Duodenal mucosa (tissue), 2 donors: ENCODE measurements at regions not wholly inside any gene's neighbourhood (a gene's known extent, or its start where the extent isn't known, plus 50 kb on each side); places are given as distances from the start of the nearest gene placed in this dataset.

Experiments used
- H3K27ac ChIP-seq: one replicate; pipeline ENCODE4 v1.7.0; 2013; ENCODE audit warnings: low read depth, low read length
- H3K27me3 ChIP-seq, 2 donors: one replicate each; pipeline ENCODE4 v1.7.0; 2013; ENCODE audit warnings: low read length in 2 of 2, control low read depth in 1 of 2; ENCODE audit not compliant: insufficient read depth in 2 of 2, control insufficient read depth in 1 of 2
- H3K36me3 ChIP-seq, 2 donors: one replicate each; pipeline ENCODE4 v1.7.0; 2013; ENCODE audit warnings: low read length in 2 of 2, control low read depth in 1 of 2; ENCODE audit not compliant: insufficient read depth in 2 of 2, control insufficient read depth in 1 of 2
- H3K4me1 ChIP-seq, 2 donors: one replicate each; pipeline ENCODE4 v1.7.0; 2013; ENCODE audit warnings: low read length in 2 of 2, control low read depth in 1 of 2; ENCODE audit not compliant: insufficient read depth in 2 of 2, control insufficient read depth in 1 of 2
- H3K4me3 ChIP-seq, 2 donors: one replicate each; pipeline ENCODE4 v1.7.0; 2013; ENCODE audit warnings: low read length in 2 of 2, low read depth in 1 of 2
- H3K9ac ChIP-seq, 2 donors: one replicate each; pipeline ENCODE4 v1.7.0; 2013; ENCODE audit warnings: low read length in 2 of 2, low read depth in 1 of 2
- H3K9me3 ChIP-seq, 2 donors: one replicate each; pipeline ENCODE4 v1.7.0; 2013; ENCODE audit warnings: low read length in 2 of 2, control low read depth in 1 of 2; ENCODE audit not compliant: control insufficient read depth in 1 of 2

- H3K9ac ChIP-seq = no peak overlapping the region
- no peaks in the 10 kb centered on the region for H3K9me3 ChIP-seq
- H3K27me3 ChIP-seq = no peaks in the 10 kb centered on the region
Measured at GRCh38 chr4:136858903-136859302, 673.4 kb downstream of the PCDH18 start.

DNA sequence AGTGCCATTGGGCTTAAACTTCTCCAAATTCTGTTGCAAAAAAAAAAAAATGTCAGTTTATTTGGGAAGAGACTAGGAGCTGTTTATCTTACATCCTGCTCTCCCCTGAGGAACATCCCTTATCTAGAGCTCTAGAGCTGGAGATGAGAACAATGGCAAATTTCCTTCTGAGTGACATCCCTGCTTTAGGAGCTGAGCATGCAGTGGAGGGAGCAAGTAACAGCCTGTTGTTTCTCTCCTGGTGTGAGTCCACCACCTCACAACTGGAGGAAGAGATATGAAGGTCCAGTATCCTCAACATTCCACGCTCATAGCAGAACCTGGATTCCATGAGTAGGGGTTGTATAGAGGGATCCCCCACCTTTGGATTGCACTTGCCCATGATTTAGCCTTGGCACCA is 676.4 kb downstream of the PCDH18 start:
- no peak overlapping the region for H3K9ac ChIP-seq
- no peaks in the 10 kb centered on the region for H3K36me3 ChIP-seq
- no peak overlapping the region for H3K4me3 ChIP-seq
- H3K4me1 ChIP-seq = no peaks in the 10 kb centered on the region
- no peaks in the 10 kb centered on the region for H3K27me3 ChIP-seq
- no peaks in the 10 kb centered on the region for H3K9me3 ChIP-seq
- no peak overlapping the region for H3K27ac ChIP-seq

More at GRCh38 chr4:136858903-136859302, 673.4 kb downstream of the PCDH18 start:
- Histone ChIP-seq H3K36me3 (no peaks in the 10 kb centered on the region), H3K4me3 (no peak overlapping the region), H3K27ac (no peak overlapping the region), H3K4me1 (no peaks in the 10 kb centered on the region)

DNA sequence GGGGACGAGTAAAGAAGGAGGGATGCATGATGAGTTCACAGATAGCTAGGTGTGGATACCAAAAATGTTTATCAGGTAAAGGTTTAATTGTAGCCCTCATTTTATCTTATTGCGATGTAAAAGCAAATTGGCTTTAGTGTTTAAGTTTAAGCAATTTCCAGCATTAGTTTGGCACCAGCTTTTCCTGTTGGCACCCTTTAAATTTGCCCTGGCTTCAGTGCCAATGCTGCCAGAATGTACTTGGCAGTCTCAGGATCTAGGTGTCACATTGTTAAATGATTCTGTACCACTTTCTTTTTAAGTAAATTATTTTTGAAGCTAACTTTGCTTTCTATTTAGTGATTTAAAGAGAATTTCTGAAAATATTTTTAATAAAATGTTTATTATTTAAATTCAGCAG is 681.8 kb downstream of the PCDH18 start:
- no peaks in the 10 kb centered on the region for H3K4me1 ChIP-seq
- no peak overlapping the region for H3K9ac ChIP-seq
- H3K36me3 ChIP-seq = no peaks in the 10 kb centered on the region
- no peaks in the 10 kb centered on the region for H3K9me3 ChIP-seq
- H3K4me3 ChIP-seq = no peak overlapping the region
- no peaks in the 10 kb centered on the region for H3K27me3 ChIP-seq
- H3K27ac ChIP-seq = no peak overlapping the region

GRCh38 chr4:136847881-136848621 is 684.2 kb downstream of the PCDH18 start:
- H3K36me3 ChIP-seq = no peaks in the 10 kb centered on the region
- no peaks in the 10 kb centered on the region for H3K9me3 ChIP-seq
- H3K4me3 ChIP-seq = no peak overlapping the region
- no peak overlapping the region for H3K27ac ChIP-seq
- no peak overlapping the region for H3K9ac ChIP-seq
- H3K27me3 ChIP-seq = no peaks in the 10 kb centered on the region
- H3K4me1 ChIP-seq = no peaks in the 10 kb centered on the region

DNA sequence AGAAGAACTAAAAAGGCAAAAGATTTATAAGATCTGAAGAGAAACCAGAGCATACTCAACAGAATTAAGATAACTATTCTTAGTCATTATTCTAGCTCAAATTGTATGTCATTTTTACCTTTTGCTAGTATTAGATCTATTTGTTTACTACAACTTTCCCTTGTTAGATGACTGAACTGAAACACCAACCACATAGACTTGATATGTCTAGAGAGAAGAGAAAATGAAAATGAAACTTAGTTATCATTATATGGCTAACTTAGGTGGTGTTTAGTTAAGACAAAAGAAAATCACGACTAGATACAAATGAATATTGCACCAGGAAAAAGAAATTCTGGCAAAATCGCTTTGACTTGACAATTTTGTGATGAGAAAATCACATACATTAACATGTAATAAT is 690.8 kb downstream of the PCDH18 start:
- Histone ChIP-seq H3K9ac (no peak overlapping the region), H3K27ac (no peak overlapping the region), H3K4me1 (no peaks in the 10 kb centered on the region), H3K27me3 (no peaks in the 10 kb centered on the region), H3K4me3 (no peak overlapping the region), H3K36me3 (no peaks in the 10 kb centered on the region), H3K9me3 (no peaks in the 10 kb centered on the region)

DNA sequence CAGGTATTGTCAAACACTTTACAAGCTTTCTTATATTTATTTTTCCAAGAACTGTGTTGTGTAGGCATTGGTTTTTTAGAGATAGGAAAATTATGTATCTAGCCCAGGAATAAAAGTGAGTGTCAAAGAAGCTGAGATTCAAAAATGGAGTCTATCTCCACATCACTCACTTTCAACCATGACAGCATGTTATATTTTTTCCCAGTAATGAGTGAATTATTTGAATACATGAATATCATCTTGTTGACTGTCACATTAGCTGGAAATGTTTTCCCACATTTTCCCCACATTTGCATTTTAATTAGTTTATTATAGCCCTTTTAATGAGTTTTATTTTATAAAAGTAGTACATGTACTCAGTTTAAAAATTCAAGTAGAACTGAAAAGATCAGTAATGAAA is 693.7 kb downstream of the PCDH18 start:
- Histone ChIP-seq H3K9me3 (no peaks in the 10 kb centered on the region), H3K36me3 (no peaks in the 10 kb centered on the region), H3K9ac (no peak overlapping the region), H3K4me3 (no peak overlapping the region), H3K4me1 (no peaks in the 10 kb centered on the region), H3K27me3 (no peaks in the 10 kb centered on the region), H3K27ac (no peak overlapping the region)

DNA sequence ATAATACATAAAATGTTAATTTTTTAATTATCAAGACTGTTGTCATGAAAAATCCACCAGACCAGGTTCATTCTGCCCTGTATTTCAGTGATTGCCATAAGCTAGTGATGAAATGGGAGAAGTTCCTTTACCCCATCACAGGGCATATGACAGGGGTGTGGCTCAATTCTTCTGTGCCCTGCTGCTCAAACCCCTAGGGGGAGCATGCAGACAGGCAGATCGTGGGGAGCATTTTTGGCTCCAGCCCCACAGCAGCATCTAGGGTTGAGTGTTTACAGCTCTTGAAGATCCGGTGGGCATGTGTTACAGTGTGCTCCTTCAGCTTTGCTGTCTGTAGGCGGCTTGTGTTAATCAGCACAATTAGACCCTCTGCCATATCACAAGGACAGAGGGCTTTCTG is 700.7 kb downstream of the PCDH18 start:
- peaks cover 0 to 4% of the 10 kb centered on the region in 2 donors for H3K9me3 ChIP-seq
- no peak overlapping the region for H3K9ac ChIP-seq
- no peak overlapping the region for H3K27ac ChIP-seq
- no peaks in the 10 kb centered on the region for H3K4me1 ChIP-seq
- H3K36me3 ChIP-seq = no peaks in the 10 kb centered on the region
- H3K4me3 ChIP-seq = no peak overlapping the region
- H3K27me3 ChIP-seq = no peaks in the 10 kb centered on the region

DNA sequence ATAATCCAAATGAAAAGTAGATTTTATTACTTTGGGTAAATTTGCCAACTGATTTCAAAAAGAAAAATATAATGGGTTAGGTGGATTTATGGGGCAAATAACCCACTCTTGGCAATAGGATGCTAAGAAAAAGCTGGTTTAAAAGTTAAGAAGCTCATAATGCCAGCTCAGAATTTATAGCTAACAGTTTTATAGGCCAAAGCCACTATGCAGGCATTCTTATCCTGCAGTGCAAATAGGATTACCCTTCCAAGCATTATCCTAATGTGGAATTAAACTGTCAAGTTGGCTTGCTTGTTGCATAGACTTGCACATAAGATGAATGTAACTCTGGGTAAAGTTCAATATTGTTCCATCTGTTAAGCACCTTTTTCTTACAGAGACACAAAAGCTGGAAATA is 703.0 kb downstream of the PCDH18 start:
- Histone ChIP-seq H3K4me3 (no peak overlapping the region), H3K27ac (no peak overlapping the region), H3K27me3 (no peaks in the 10 kb centered on the region), H3K9me3 (peaks cover 0 to 4% of the 10 kb centered on the region in 2 donors), H3K9ac (no peak overlapping the region), H3K4me1 (no peaks in the 10 kb centered on the region), H3K36me3 (no peaks in the 10 kb centered on the region)

DNA sequence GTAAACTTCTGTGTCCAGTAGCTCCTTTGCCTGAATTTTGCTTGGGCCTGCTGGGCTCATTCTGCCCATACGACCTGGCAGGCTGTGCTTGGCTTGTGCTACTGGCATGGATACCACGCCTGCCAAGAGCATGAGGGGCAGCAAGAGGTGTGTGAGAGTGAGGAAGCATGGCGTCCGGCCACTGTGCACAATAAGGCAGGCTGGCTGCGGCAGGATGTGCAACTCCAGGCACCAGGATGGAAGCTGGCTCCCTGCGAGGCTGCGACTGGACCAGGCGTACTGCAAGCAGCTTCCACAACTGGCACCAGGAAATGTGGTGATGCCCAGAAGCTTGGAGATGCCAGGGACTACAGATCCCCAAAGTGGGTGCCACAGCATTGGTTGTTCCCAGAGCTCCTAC is 709.3 kb downstream of the PCDH18 start:
- no peaks in the 10 kb centered on the region for H3K36me3 ChIP-seq
- no peak overlapping the region for H3K4me3 ChIP-seq
- H3K4me1 ChIP-seq = no peaks in the 10 kb centered on the region
- no peak overlapping the region for H3K9ac ChIP-seq
- H3K27ac ChIP-seq = no peak overlapping the region
- no peaks in the 10 kb centered on the region for H3K9me3 ChIP-seq
- H3K27me3 ChIP-seq = no peaks in the 10 kb centered on the region

DNA sequence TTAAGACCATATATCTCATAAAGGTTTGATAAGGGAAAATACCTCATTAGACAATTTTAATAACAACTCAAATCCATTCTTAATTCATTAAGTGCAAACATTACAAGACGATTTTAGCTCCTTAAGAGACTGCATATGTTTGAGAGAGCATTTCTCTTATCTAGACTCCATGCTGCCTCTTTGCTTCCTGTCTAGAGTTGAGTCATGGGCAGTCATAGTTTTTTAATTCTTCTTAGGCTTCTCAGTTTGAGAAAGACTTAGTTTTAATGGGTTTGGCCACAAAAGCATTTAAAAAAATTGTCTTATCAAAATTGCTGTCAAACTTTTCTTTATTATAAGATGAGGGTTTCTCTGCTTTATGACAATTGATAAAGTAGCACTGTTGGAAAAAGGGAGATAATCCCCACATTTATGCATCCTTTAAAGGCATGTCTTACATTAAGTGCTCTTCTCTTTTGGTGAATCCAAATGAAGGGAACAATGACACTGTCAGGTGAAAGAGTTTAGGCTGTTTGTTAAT is 713.4 kb downstream of the PCDH18 start:
- Histone ChIP-seq H3K9ac (no peak overlapping the region), H3K9me3 (peaks cover 0 to 1% of the 10 kb centered on the region in 2 donors), H3K4me1 (no peaks in the 10 kb centered on the region), H3K27ac (no peak overlapping the region), H3K36me3 (no peaks in the 10 kb centered on the region), H3K4me3 (no peak overlapping the region), H3K27me3 (no peaks in the 10 kb centered on the region)
